ENCODE measurements at regions not wholly inside any gene's neighbourhood (a gene's known extent, or its start where the extent isn't known, plus 50 kb on each side); places are given as distances from the start of the nearest gene placed in this dataset.

DNA sequence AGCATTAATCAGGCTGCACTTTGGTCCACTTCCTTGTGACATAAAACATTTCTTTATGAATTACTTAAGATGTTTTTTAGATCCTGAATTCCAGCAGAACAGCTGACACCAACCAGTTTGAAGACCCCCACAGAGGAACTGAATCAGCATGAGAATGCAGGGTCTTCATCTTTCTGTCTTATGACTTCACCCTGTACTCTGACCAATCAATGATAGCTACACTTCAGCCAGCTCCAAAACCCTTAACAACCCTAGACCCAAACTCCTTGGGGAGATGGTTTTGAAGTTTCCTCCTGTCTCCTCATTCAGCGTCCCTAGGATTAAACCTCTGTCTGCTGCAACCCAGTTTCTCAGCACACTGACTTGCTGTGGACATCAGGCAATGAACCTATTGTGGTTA is 175.0 kb downstream of the CTH start:
- TF ChIP-seq, protein P1, sequence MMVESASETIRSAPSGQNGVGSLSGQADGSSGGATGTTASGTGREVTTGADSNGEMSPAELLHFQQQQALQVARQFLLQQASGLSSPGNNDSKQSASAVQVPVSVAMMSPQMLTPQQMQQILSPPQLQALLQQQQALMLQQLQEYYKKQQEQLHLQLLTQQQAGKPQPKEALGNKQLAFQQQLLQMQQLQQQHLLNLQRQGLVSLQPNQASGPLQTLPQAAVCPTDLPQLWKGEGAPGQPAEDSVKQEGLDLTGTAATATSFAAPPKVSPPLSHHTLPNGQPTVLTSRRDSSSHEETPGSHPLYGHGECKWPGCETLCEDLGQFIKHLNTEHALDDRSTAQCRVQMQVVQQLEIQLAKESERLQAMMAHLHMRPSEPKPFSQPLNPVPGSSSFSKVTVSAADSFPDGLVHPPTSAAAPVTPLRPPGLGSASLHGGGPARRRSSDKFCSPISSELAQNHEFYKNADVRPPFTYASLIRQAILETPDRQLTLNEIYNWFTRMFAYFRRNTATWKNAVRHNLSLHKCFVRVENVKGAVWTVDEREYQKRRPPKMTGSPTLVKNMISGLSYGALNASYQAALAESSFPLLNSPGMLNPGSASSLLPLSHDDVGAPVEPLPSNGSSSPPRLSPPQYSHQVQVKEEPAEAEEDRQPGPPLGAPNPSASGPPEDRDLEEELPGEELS (CRISPR knock-in tag; IDR thresholded peaks at IDR 0.05), result no peak
- TF ChIP-seq CTCF (IDR thresholded peaks at IDR 0.05) (no peak), CREM (CRISPR knock-in tag; IDR thresholded peaks at IDR 0.05) (no peak)
- TF ChIP-seq, protein P2, sequence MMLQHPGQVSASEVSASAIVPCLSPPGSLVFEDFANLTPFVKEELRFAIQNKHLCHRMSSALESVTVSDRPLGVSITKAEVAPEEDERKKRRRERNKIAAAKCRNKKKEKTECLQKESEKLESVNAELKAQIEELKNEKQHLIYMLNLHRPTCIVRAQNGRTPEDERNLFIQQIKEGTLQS (CRISPR knock-in tag; conservative IDR thresholded peaks at IDR 0.05), result no peak

All from WTC11 (cell line).